ENCODE measurements at regions not wholly inside any gene's neighbourhood (a gene's known extent, or its start where the extent isn't known, plus 50 kb on each side); places are given as distances from the start of the nearest gene placed in this dataset.

- Histone ChIP-seq H2AFZ (ENCODE audit: low read length) (no peak overlapping the region), H3K79me2 (ENCODE audit: insufficient read depth, low read length) (no peaks in the 10 kb centered on the region), H3K9ac (ENCODE audit: insufficient read depth, low read depth, low read length) (no peak overlapping the region), H3K9me3 (ENCODE audit: low read length) (no peaks in the 10 kb centered on the region), H4K20me1 (ENCODE audit: insufficient read depth, low read length) (no peaks in the 10 kb centered on the region; the same call in 1 of the 2 replicates), H3K27ac (ENCODE audit: extremely low read length, insufficient read depth, low read length) (no peak overlapping the region), H3K4me1 (ENCODE audit: insufficient read depth, low read length) (no peaks in the 10 kb centered on the region), H3K36me3 (replicated peaks in 1 of 2; ENCODE audit: control insufficient read depth in 1 of 2, insufficient read depth in 2 of 2, low read length in 2 of 2) (no peaks in the 10 kb centered on the region), H3K4me2 (ENCODE audit: low read depth, low read length) (no peak overlapping the region), H3K4me3 (replicated peaks in 1 of 3; ENCODE audit: insufficient read depth in 1 of 3, low read depth in 2 of 3, low read length in 3 of 3) (no peak overlapping the region), H3K27me3 (ENCODE audit: control insufficient read depth in 1 of 2, insufficient read depth in 2 of 2, low read length in 2 of 2) (peaks cover 1 to 17% of the 10 kb centered on the region in 2 experiments; a peak in 3 of 5 replicates)
- CTCF ChIA-PET (ENCODE audit: low intra/inter-chr PET ratio, low total read pairs): no interaction called here
- ATAC-seq: no peak
- DNase-seq (ENCODE audit: low spot score): no peak
- WGBS (ENCODE audit: low lambda C conversion rate): 3% methylated on average over 2 of the region's 2 CpGs
- intact Hi-C loops (cut with micrococcal nuclease; ENCODE audit: unreplicated experiment): no loop called here
- POLR2A ChIA-PET: no interaction called here
- no TSS peak for BruUV-seq (replicated peaks)
- no peak for FAIRE-seq
- TF ChIP-seq HNRNPL (IDR thresholded peaks at IDR 0.05; ENCODE audit: low read depth, low read length) (no peak), TCF12 (IDR thresholded peaks at IDR 0.05) (no peak), TCF12 (CRISPR knock-in tag; IDR thresholded peaks at IDR 0.05) (no peak), ZNF550 (CRISPR knock-in tag; IDR thresholded peaks at IDR 0.05; ENCODE audit: borderline replicate concordance) (no peak), CSRNP1 (CRISPR knock-in tag; IDR thresholded peaks at IDR 0.05) (no peak), ZNF138 (CRISPR knock-in tag; IDR thresholded peaks at IDR 0.05; ENCODE audit: low read depth) (no peak), CHD2 (IDR thresholded peaks at IDR 0.05; ENCODE audit: low read depth, low read length) (no peak), ATM (IDR thresholded peaks at IDR 0.05; ENCODE audit: borderline replicate concordance) (no peak), HNRNPUL1 (IDR thresholded peaks at IDR 0.05; ENCODE audit: low read depth, low read length) (no peak), ZFP91 (CRISPR knock-in tag; IDR thresholded peaks at IDR 0.05; ENCODE audit: borderline replicate concordance) (no peak), CBX5 (CRISPR knock-in tag; IDR thresholded peaks at IDR 0.05; ENCODE audit: borderline replicate concordance) (no peak), IRF9 (CRISPR knock-in tag; IDR thresholded peaks at IDR 0.05; ENCODE audit: borderline replicate concordance) (no peak), RFXAP (CRISPR knock-in tag; IDR thresholded peaks at IDR 0.05; ENCODE audit: borderline replicate concordance) (no peak)
- TF ChIP-seq, protein P1, sequence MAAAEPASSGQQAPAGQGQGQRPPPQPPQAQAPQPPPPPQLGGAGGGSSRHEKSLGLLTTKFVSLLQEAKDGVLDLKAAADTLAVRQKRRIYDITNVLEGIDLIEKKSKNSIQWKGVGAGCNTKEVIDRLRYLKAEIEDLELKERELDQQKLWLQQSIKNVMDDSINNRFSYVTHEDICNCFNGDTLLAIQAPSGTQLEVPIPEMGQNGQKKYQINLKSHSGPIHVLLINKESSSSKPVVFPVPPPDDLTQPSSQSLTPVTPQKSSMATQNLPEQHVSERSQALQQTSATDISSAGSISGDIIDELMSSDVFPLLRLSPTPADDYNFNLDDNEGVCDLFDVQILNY (CRISPR knock-in tag; conservative IDR thresholded peaks at IDR 0.05): no peak
- TF ChIP-seq, protein P2, sequence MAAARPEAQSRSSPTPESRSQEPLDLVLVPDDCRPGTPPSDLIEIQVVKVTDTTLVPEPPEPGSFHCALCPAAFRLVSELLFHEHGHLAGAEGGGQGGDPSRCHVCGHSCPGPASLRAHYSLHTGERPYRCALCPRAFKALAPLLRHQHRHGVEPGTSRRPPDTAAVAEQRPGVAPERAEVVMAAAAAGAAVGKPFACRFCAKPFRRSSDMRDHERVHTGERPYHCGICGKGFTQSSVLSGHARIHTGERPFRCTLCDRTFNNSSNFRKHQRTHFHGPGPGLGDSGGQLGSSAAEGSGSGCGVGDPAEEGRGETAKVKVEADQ (CRISPR knock-in tag; IDR thresholded peaks at IDR 0.05; ENCODE audit: borderline replicate concordance): no peak
- in situ Hi-C loops (cut with HindIII; ENCODE audit: extremely low pct_ligation_motif_present, low pct_unique_long_range_greater_than_20kb): no loop called here
Observed at GRCh38 chr22:22742641-22743040, 98.2 kb downstream of the GGTLC2 start.

All from HepG2 (cell line).